Lung microvascular endothelial cell (primary cell): ENCODE measurements at regions not wholly inside any gene's neighbourhood (a gene's known extent, or its start where the extent isn't known, plus 50 kb on each side); places are given as distances from the start of the nearest gene placed in this dataset.

Experiments
- DNase-seq, 2 donors: peaks; one replicate each; pipeline versions ENCODE4 v3.0.0 to v3.0.0-alpha.2; 2010; ENCODE audit warnings: low read depth in 2 of 2

DNA sequence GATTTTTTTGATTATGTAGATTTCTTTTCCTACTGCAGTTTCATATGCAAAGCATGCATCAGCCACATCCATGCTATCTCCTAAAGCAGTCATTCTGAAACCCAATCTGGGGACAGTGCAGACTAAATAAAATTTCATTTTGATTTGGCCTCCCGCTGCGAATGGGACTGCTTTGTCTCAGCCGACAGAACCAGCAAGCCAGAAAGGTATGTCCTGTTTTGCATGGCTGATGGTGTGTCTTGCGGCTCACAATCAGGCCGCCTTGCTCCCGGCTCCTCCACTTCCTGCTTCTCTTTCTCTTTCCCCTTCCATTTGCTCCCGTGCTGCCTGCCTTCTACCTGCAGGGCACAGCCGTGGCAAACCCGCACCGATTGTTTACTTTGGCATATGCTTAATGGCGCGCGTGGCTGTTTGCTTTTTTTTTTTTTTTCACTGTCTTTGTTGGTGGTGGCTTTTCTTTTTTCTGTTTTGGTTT is 419.6 kb upstream of the POU3F3 start:
- DNase-seq, result no peak

DNA sequence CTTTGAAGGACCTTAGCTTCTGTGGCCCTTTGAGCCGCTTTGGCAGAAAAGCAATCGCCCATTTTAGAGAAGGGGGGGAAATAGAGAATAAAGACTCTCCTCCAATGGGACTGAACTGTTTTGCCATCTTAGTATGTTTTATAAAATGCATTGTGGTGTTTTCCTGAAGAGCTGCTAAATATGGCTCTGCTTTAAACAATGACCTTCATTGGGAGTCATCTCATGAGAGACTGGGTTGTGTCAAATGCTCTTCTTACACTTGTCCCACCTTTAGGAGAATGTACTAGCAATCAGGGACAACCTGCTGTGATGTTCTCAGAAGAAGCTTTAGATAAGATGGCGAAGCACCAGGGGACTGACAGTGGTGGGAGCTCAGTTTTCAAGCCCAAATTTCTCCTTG is 418.9 kb upstream of the POU3F3 start:
- no peak for DNase-seq

DNA sequence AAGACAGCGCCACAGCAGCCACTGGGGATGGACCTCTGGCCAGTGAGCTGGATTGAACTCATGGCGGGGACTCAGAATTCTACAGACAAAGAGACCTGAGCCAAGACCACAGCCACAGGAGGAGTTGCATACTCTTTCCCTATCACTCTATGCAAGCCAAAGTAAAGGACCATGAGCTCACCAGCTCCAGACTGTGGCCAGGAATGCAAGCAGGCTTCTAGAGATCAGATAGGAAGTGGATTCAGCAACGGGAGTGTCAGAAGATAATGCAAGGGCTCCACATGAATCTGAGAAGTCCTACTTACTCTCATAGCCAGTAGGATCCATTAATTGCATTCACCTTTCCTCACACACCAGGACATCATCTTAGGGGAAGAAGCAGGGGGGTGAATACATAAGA is 415.4 kb upstream of the POU3F3 start:
- DNase-seq, result no peak

DNA sequence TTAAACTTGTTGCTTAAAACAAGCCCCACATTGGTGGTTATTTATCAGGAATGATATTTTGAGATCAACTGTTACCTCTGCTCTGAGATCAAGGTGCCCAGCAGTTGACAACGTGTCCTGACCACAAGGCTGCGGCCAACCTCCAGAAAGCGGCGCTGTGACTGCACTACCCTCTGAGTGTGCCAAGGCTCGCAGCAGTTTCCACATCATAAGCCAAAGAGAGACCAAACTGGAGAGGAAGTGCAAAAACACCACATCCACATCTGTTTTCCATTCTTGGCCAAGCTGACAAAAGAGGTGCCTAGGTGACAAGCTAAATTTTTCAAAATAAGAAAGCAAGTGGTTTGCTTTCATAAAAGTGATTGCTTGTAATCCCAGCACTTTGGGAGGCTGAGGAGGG is 410.8 kb upstream of the POU3F3 start:
- no peak for DNase-seq

DNA sequence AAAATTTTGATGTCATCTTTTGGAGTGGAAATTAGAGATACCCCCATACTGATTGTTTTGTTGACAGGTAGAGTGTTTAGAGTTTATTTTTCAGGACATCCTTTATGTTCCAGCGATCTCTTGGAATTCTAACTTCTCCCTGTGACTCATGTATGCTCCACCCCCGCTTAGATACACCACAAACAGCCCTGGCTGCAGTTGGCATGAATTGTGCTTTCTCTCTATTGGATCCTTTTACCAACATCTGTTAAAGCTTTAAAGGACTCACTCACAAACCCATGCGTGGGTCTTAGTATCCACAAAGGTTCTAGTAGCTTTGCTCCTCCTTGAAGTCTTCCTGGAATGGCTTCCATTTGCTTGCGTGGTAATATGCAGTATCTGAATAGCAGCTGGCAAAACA is 409.5 kb upstream of the POU3F3 start:
- DNase-seq, result no peak

DNA sequence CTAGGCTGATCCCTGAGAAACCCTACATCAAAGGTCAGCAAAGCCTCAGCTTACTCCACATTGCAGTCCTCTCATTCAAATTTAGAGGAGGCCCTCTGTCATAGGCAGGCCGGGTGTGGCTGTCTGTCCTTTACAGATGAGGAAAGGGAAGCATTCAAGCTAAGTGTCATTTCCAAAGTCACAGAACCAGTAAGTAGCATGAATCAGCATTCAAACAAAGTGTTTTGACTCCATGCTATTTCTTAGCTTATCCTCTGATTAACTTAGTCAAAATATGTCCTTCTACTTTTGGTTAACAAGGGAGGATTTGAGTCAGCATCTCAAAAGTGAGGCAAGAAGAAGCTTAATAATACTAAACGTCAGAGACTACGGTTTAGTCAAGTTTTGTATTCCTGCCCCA is 409.0 kb upstream of the POU3F3 start:
- no peak for DNase-seq

DNA sequence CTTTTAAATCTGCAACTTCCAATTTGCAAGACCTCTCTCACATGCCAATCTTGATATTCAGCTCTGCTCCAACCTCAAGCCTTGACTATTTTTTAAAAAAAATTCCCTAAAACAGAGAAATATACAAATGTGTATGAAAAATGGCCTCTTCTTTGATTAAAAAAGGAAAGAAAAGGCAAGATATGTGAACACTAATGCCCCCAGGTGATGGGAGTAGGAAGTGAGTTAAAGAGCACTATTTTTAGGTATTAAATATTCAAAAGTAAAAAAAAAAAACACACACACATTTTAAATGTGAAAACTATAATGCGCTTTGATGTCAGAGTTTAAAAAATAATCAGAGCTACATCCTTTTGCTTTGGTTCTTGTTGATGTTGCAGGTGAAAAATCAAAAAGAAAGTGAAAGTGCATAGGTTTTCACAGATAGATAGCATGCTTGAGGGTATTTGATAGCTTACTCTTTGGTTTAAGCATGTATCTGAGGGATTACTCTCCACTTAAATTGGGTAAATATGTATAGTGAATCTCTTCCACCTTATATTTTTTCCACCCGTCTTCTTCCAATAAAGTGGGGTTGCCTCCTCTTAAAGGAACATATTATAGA is 406.0 kb upstream of the POU3F3 start:
- DNase-seq, result no peak

DNA sequence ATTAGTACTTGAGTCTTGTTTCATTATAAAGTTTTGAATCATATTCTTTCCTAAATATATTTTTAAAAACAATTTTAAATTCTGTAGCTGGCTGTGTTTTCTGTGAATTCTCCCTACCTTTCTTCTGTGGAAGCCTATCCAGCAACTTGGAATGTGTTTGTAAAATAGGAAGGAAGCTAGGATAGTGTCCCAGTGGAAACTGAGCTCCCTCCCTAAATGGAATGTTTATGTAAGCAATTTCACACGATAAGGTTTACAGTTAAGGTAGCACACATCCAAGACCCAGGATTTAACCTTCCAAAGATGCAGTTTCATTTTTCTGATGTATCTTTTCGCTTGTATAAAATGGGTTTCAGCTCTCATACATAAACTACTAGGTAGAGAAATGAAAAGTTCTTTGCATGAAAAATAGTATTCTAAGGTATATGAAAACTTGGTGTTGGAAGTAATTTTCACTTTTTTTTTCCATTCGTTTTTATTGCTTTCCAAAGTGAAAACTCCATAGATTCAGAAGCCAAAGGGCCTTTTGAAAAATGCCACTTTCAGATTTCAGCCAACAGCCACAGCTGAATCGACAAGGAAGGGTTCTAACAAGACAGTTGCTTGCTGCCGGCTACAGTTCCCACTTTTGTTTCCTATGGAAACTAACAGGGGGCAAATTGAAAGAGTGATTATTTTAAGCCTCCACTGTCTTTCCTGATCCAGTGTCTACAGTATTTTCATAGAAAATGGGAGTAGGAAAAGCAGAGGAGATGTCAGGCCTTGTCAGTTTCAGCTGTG is 405.1 kb upstream of the POU3F3 start:
- no peak for DNase-seq

DNA sequence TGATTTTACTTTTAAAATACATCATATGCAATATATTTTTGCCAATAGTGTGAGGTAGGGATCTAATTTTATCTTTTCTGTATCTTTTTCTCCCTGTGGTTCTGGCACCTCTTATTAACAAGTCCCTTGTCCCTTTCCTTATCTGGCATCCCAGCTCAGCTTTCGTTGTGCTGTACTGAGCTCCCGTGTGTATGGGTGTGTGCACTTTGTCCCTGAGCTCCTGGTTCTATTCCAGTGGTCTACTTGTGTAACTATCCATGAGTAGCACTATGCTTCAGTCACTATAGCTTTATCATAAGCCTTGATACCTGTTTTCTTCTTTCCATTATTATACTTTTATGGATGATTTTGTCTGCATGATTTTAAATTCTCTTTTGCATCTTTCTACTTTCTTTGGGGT is 401.4 kb upstream of the POU3F3 start:
- no peak for DNase-seq

DNA sequence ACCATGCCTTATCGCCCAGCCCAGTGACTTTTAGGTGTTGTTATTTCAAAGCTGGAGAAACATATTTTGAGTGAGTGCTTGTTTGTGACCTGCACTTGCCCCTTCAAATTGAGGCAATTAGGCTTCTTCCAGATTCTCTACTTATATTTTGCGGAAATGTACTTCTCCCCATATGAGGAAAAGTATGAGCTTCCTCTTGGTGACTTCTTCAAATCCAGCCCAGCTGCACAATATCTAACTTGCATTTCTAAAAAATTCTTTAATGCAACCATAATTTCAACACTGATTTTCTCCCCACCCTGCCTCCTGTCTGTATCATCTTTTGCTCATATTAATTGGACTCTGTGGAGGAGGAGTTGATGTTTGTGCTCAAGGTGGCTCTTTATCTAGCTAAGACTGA is 391.2 kb upstream of the POU3F3 start:
- no peak for DNase-seq

DNA sequence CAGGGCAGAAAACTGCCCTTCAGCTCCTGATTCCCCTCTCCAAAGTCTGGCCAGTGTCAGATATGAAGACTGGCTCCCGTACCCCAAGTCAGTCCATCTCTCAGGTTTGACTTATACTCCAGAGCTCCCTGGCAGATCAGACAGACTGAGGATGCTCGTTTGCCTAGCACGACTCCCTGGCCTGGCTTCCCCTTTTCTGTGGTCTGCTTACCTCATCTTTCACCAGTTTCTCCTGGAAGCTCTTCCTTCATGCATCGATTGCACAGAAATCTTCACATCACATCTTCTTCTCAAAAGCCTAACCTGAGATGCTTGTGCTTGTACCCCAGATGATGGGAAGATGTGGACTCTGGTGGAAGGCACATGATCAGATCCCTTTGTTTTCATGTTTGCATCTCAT is 387.9 kb upstream of the POU3F3 start:
- no peak for DNase-seq

DNA sequence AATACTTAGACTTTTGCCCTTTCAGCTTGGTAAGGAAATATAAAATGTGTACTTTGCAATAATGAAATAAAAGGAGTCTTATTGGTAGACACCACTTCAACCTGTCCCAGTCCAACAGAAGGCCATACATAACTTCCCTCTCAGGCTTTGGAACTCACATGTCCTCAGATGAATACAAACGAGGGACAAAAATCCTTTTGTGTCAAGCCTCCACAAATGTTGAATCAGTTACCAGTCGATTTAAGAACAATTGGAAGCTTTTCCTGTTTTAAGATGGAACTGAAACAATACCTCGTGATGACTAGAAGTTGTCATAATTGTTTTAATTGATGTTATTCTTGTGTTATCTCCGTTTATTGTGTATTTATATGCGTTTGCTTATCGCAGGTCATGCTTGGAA is 385.1 kb upstream of the POU3F3 start:
- DNase-seq, result no peak

DNA sequence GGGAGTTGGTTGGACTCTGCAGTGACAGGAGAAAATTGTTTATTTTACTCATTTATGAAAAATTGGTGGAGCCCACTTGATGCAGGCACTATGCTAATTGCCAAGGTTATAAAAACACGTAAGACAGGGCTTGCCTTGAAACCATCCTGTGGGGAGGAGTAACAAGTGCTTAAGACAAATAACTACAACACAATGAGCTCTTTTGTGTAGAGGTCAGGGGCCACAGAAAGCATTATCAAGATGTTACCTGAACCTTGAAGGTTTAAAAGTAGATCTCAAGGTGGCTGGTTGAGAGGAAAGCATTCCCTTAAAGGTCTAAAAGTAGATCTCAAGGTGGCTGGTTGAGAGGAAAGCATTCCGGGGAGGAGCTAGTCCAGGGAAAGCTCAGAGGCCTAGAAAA is 381.8 kb upstream of the POU3F3 start:
- no peak for DNase-seq

DNA sequence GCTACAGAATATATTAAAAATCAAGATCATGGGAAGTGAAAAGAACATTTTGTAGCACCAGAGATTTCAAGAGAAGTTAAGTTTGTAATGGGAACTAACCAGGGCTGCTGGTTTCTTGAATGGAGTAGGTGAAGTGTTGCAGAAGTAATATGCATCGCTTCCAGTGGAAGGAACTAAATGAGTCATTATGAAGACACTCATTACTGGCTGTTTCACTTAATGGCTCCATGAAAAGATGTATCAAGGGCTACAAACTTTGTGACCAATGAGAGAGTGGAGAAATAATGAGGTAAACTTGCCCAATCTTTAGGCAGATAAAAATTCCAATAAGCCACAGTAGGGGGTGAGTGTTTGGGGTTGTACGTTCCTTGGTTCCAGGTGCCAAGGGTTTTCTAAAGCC is 380.4 kb upstream of the POU3F3 start:
- DNase-seq, result no peak

DNA sequence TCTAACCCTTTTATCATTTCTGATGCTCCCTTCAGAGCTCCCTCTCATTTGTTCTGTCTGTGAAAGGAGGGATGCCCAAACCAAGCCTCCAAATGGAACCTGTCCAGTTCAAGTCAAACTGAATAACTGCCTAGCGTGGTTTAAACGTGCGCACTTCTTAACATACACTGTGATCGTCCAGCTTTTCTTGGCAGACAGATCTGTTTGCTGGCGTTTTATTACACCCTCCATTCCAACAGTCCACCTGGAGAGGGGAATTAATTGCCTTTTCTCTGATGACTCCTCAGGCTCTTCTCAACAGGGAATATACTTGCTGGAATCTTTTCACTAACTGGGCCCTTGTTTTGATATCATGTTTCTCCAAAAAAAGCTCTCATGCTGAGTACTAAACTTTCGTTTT is 379.2 kb upstream of the POU3F3 start:
- DNase-seq, result no peak

DNA sequence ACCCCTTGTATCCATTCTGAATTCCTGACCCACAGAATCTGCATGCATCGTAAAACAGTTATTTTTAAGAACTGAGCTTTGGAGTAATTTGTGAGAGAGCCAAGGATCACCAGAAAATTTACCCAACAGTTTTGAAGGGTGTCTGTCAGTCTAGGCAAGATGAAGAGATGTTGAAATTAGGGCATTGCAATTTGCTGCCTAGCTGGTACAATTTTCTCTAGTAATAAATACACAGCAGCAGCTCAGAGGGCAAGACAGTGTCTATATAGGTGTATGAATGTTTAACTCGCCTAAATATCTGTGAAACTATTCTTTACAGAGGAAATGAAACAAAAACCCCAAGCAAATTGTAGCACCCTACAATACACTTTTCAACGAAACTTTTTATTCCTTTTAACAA is 377.8 kb upstream of the POU3F3 start:
- DNase-seq, result no peak

DNA sequence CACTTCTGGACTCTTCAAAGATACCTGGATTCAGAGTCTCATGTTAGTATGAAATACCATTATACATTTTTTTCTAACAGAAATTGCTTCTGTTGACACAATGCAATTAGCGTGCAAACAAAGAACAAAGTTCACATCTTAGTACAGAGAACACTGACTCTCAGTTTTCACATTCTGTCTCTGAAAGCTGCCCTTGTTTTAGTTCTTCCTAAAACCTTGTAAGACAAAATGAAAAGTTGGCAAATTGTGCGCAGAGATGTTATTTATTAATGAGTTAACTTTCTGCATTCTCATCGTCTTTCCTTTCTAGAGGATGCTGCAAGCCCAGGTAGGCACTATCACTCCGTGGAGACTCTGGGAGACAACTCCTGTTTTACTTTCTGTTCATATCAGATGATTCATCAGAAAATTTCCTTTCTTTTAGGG is 377.3 kb upstream of the POU3F3 start:
- DNase-seq, result no peak

DNA sequence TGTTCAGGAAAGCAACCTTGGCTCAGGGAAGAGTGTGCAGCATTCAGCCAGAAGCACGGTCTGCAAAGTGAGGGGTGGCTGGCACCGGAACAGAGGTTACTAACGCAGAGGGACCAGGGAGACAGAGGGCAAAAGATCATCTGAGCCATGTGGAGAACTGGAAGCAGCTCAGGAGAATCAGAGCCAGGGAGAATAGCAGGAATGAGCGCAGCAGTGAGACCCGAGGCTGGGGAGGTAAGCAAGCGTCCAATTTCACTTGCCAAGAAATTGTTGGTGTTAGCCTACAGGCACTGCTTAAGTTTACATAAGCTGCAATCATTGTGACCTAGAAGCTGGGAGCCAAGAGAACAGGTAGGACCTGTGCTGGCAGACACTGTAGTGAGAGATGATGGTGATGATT is 372.6 kb upstream of the POU3F3 start:
- DNase-seq, result no peak

DNA sequence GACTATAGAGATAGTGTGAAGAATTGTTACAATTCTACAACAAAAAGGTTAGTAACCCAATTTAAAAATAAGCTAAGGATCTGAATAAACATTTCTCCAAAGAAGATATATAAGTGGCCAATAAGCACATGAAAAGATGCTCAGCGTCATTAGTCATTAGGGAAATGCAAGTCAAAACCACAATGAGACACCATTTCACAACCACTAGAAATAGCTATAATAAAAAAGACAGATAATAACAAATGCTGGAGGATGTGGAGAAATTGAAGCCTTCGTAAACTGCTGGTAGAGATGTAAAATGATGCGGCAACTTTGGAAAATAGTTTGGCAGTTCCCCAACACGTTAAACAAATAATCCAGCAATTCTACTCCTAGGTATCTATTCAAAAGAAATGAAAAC is 366.5 kb upstream of the POU3F3 start:
- no peak for DNase-seq

DNA sequence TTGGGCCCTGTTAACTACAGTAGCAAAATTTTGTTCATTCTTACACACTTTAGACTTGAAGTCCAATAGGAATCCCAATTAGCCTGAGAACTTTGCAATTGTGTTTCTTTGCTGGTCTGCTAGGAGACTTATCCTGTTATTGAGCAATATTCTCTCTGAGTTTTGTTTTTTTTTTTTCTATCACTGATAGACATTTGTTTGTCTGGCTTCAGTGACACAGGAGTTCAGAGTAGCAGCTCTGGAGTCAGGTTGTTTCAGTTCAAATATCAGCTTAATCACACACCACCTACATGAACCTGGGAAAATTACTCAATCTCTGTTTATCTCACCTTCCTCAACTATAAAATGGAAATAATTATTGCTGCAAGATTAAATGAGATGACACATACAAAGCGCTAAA is 360.2 kb upstream of the POU3F3 start:
- DNase-seq, result no peak

DNA sequence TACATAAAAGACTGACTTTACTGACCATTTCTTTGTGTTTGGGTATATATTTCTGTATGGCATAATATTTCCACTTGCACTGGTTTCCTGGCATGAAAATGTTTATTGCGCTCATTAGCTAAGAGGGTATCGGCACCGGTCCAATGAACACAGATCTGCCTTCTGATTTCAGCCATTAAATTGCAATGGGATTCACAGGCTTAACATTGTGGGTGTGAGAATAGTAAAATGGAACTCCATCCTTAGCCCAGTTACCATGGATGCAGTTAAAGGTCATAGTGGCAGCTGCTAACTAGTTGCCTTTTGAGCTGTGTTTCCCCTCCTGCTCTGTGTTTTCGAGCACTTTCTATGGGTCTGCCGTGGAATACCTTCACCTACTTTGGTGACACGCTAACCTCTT is 352.6 kb upstream of the POU3F3 start:
- DNase-seq, result no peak

DNA sequence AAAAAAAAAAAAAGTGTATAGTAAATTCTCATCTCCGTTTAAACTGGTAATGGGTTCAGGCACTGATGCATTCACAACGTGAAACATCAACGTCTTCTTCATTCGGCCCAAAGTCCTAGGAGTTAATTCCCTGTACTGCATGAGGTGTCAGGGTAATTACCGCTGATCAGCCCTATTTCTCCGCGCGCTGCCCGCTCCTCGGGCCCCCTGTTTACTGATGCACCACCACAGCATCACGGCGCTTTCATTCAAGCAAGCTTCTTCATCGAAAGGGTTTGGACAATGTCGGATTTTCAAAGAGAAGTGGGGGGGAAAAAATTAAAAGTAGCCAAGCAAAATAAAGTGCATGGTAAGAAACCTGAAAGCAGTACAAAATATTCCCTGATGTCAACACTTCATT is 352.0 kb upstream of the POU3F3 start:
- DNase-seq, result no peak

DNA sequence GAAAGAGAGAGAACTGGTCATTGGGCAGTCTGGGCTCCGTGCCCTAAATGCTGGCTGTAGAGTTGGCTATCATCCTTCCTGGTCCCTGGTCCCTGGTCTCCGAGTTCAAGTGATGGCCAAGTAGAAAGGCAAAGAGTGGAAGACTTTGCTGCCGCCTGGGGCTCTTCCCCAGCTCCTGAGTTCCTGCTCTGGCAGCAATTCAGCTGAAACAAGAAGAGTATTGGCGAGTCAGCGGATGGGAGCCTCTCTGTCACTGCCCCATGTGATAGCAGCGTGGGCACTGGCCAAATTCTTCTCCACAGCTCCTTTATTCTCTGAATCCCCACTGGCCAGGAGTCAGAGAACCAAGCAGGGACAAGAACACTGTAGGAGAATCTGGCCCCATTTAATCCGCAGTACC is 351.0 kb upstream of the POU3F3 start:
- DNase-seq, result no peak
